Neuronal stem cell (in vitro differentiated cells): ENCODE measurements at regions not wholly inside any gene's neighbourhood (a gene's known extent, or its start where the extent isn't known, plus 50 kb on each side); places are given as distances from the start of the nearest gene placed in this dataset.
A peak's percentile ranks its signal among the peaks of the same experiment; 100 is the strongest.

Experiments
- DNase-seq: peaks from one replicate; pipeline ENCODE4 v3.0.0-alpha.2; 2013; ENCODE audit warnings: low spot score
- H2AFZ ChIP-seq: one replicate; pipeline ENCODE4 v1.6.1; 2013; ENCODE audit warnings: mild to moderate bottlenecking, low read length, inconsistent platforms
- H2AK5ac ChIP-seq: 2 replicates; pipeline ENCODE4 v1.6.1; 2013; ENCODE audit warnings: low read depth, mild to moderate bottlenecking, inconsistent platforms, low read length, moderate library complexity, mixed read lengths
- H2BK120ac ChIP-seq: 2 replicates; pipeline ENCODE4 v1.6.1; 2013; ENCODE audit warnings: low read depth, mild to moderate bottlenecking, inconsistent platforms, low read length, moderate library complexity, mixed read lengths
- H2BK12ac ChIP-seq: one replicate; pipeline ENCODE4 v1.6.1; 2013; ENCODE audit warnings: low read length, inconsistent platforms
- H2BK15ac ChIP-seq: 2 replicates; pipeline ENCODE4 v1.6.1; 2013; ENCODE audit warnings: mild to moderate bottlenecking, low read length, inconsistent platforms, mixed read lengths
- H2BK5ac ChIP-seq: one replicate; pipeline ENCODE4 v1.6.1; 2013; ENCODE audit warnings: inconsistent platforms, mild to moderate bottlenecking, low read length, moderate library complexity
- H3K14ac ChIP-seq: one replicate; pipeline ENCODE4 v1.6.1; 2013; ENCODE audit warnings: low read length, inconsistent platforms
- H3K18ac ChIP-seq: 2 replicates; pipeline ENCODE4 v1.6.1; 2013; ENCODE audit warnings: low read length, inconsistent platforms
- H3K23ac ChIP-seq: 2 replicates; pipeline ENCODE4 v1.6.1; 2013; ENCODE audit warnings: low read depth, mild to moderate bottlenecking, mixed read lengths, low read length, inconsistent platforms; ENCODE audit not compliant: poor library complexity
- H3K27ac ChIP-seq: replicated peaks from 3 replicates; pipeline ENCODE4 v1.5.1; 2013; ENCODE audit warnings: low read length, inconsistent platforms
- H3K27me3 ChIP-seq, 3 experiments: 2 replicates each; pipeline ENCODE4 v1.6.1; 2013; ENCODE audit warnings: low read length in 3 of 3, mild to moderate bottlenecking in 2 of 3, inconsistent platforms in 1 of 3, low read depth in 1 of 3, mixed read lengths in 1 of 3, moderate library complexity in 1 of 3; ENCODE audit not compliant: control insufficient read depth in 3 of 3, insufficient read depth in 3 of 3
- H3K36me3 ChIP-seq, 2 donors: replicated peaks in 1 of 2; 2 replicates each; pipeline ENCODE4 v1.6.1; 2013; ENCODE audit warnings: low read length in 2 of 2; ENCODE audit not compliant: control insufficient read depth in 2 of 2, insufficient read depth in 2 of 2
- H3K4ac ChIP-seq: 2 replicates; pipeline ENCODE4 v1.6.1; 2013; ENCODE audit warnings: inconsistent platforms, mild to moderate bottlenecking, low read length, moderate library complexity
- H3K4me1 ChIP-seq, 2 donors: 1 replicate in 1 of 2; 2 replicates in 1 of 2; pipeline ENCODE4 v1.6.1; 2013; ENCODE audit warnings: low read length in 2 of 2, low read depth in 1 of 2; ENCODE audit not compliant: control insufficient read depth in 2 of 2, insufficient read depth in 1 of 2
- H3K4me2 ChIP-seq: one replicate; pipeline ENCODE4 v1.6.1; 2013; ENCODE audit warnings: mild to moderate bottlenecking, low read length, inconsistent platforms; ENCODE audit not compliant: insufficient read depth, poor library complexity, severe bottlenecking
- H3K4me3 ChIP-seq, 2 donors: 2 replicates each; pipeline ENCODE4 v1.5.1; 2013; ENCODE audit warnings: low read length in 2 of 2, mild to moderate bottlenecking in 2 of 2, inconsistent platforms in 1 of 2, moderate library complexity in 1 of 2
- H3K79me1 ChIP-seq: one replicate; pipeline ENCODE4 v1.6.1; 2013; ENCODE audit warnings: low read depth, mild to moderate bottlenecking, inconsistent platforms, low read length, moderate library complexity
- H3K9ac ChIP-seq: one replicate; pipeline ENCODE4 v1.6.1; 2013; ENCODE audit warnings: mild to moderate bottlenecking, low read depth, low read length, inconsistent platforms; ENCODE audit not compliant: poor library complexity
- H3K9me3 ChIP-seq, 2 donors: replicated peaks in 1 of 2; 2 replicates each; pipeline versions ENCODE3 to v1.6.1; 2013; ENCODE audit warnings: low read length in 2 of 2, mild to moderate bottlenecking in 2 of 2, inconsistent platforms in 1 of 2, low read depth in 1 of 2, mixed read lengths in 1 of 2, moderate library complexity in 1 of 2; ENCODE audit not compliant: control insufficient read depth in 2 of 2, insufficient read depth in 1 of 2
- H4K8ac ChIP-seq: one replicate; pipeline ENCODE4 v1.6.1; 2013; ENCODE audit warnings: low read depth, mild to moderate bottlenecking, inconsistent platforms, low read length, moderate library complexity
- H4K91ac ChIP-seq: one replicate; pipeline ENCODE4 v1.6.1; 2013; ENCODE audit warnings: low read length, low read depth, mild to moderate bottlenecking, inconsistent platforms; ENCODE audit not compliant: poor library complexity
- WGBS, 2 donors: extraction: QIAGEN DNeasy Blood & Tissue Kit; methylation state at CpG; one replicate each; pipeline ENCODE4 v1.1.7; 2013; ENCODE audit warnings: missing lambda C conversion rate in 2 of 2, mixed read lengths in 1 of 2; ENCODE audit not compliant: insufficient read length in 2 of 2, insufficient replicate concordance in 1 of 2; ENCODE audit errors: extremely low coverage in 2 of 2; 5-methylcytosine and 5-hydroxymethylcytosine counted together

DNA sequence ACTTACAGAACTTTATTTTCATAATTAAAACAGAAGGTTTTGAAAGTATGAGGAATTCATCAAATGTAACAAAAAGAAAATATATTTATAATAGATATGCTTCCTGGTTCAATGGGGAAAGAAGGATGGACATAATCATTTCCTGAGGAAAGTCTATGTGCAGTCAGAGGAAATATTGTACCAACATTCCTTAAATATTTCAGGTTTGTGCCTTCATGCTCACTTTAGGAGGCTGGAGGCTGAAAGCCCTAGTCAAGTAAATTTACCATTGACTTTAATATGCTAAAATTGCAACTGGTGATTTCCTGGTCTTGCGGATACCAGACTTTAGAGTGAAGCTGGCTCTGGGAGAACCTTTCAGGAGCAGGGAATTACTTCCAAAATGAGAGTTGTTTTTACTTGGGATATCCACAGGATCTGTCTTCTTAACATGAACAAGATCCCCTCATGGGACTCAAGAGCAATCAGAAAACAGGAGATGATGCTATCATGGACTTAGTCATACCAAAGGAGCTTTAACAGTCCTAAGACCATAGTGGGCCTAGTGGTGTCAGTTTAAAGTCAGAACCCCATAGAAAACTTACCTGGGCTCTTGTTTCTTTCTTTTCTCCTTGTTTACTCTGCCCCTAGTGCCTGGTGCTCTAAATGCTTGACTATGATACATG, 762.8 kb upstream of the GRAMD2B start:
- H4K91ac ChIP-seq, result no peak overlapping the region
- no peak overlapping the region for H3K4me2 ChIP-seq
- H3K27me3 ChIP-seq, result no peaks in the 10 kb centered on the region
- H3K4ac ChIP-seq, result no peak overlapping the region
- no peaks in the 10 kb centered on the region for H3K79me1 ChIP-seq
- H3K9me3 ChIP-seq, result peaks cover 0 to 4% of the 10 kb centered on the region in 2 donors
- H3K9ac ChIP-seq, result no peak overlapping the region
- no peak for DNase-seq
- no peak overlapping the region for H4K8ac ChIP-seq
- H2BK120ac ChIP-seq, result no peak overlapping the region
- WGBS, 2 donors, result no CpG with 5 or more reads among the region's 1 CpG
- H3K23ac ChIP-seq, result no peak overlapping the region
- no peak overlapping the region for H3K27ac ChIP-seq
- H3K14ac ChIP-seq, result no peak overlapping the region
- H2AFZ ChIP-seq, result no peak overlapping the region
- H3K18ac ChIP-seq, result no peak overlapping the region
- no peak overlapping the region for H2BK15ac ChIP-seq
- H2BK5ac ChIP-seq, result no peak overlapping the region
- H3K4me1 ChIP-seq, result peaks cover 8 to 36% of the 10 kb centered on the region in 2 donors
- H3K4me3 ChIP-seq, result no peak overlapping the region
- H2BK12ac ChIP-seq, result no peak overlapping the region
- H2AK5ac ChIP-seq, result no peak overlapping the region
- H3K36me3 ChIP-seq, result no peaks in the 10 kb centered on the region

DNA sequence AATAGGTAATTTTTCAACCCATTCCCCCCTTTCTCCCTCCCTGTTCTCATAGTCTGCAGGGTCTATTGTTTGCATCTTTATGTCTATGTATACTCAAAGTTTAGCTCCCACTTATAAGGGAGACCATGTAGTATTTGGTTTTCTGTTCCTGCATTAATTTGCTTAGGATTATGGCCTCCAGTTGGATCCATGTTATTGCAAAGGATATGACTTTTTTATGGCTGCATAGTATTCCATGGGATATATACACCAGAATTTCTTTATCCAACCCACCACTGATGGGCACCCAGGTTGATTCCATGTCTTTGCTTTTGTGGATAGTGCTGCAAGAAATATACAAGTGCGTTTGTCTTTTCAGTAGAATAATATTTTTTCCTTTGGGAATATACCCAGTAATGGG, 761.6 kb upstream of the GRAMD2B start:
- Histone ChIP-seq H3K23ac (no peak overlapping the region), H2BK12ac (no peak overlapping the region), H3K4me2 (no peak overlapping the region), H3K14ac (no peak overlapping the region), H3K27ac (no peak overlapping the region), H2AK5ac (no peak overlapping the region), H3K9ac (no peak overlapping the region), H4K8ac (no peak overlapping the region), H2BK15ac (no peak overlapping the region), H3K18ac (no peak overlapping the region), H3K27me3 (no peaks in the 10 kb centered on the region), H4K91ac (no peak overlapping the region), H2AFZ (no peak overlapping the region), H2BK120ac (no peak overlapping the region), H2BK5ac (no peak overlapping the region), H3K4me3 (no peak overlapping the region), H3K4ac (no peak overlapping the region), H3K36me3 (no peaks in the 10 kb centered on the region), H3K4me1 (peaks cover 8 to 31% of the 10 kb centered on the region in 2 donors), H3K79me1 (no peaks in the 10 kb centered on the region), H3K9me3 (peaks cover 0 to 4% of the 10 kb centered on the region in 2 donors)
- DNase-seq, result no peak
- WGBS, 2 donors, result no CpG with 5 or more reads among the region's 1 CpG

GRCh38 chr5:125668884-125669283, 754.3 kb upstream of the GRAMD2B start:
- Histone ChIP-seq H2BK12ac (no peak overlapping the region), H4K8ac (no peak overlapping the region), H4K91ac (no peak overlapping the region), H2AFZ (peak overlapping the region; percentile 67), H3K27me3 (no peaks in the 10 kb centered on the region), H3K4me3 (no peak overlapping the region), H3K9ac (no peak overlapping the region), H2BK5ac (no peak overlapping the region), H3K9me3 (no peaks in the 10 kb centered on the region), H3K79me1 (no peaks in the 10 kb centered on the region), H3K36me3 (no peaks in the 10 kb centered on the region), H3K18ac (no peak overlapping the region), H3K23ac (no peak overlapping the region), H2BK120ac (no peak overlapping the region), H3K4me2 (no peak overlapping the region), H3K14ac (no peak overlapping the region), H3K27ac (no peak overlapping the region), H2AK5ac (no peak overlapping the region), H2BK15ac (no peak overlapping the region), H3K4ac (no peak overlapping the region), H3K4me1 (peaks cover 0 to 6% of the 10 kb centered on the region in 2 donors)
- no peak for DNase-seq

GRCh38 chr5:125673359-125673950, 749.8 kb upstream of the GRAMD2B start:
- Histone ChIP-seq H3K79me1 (no peaks in the 10 kb centered on the region), H2BK15ac (no peak overlapping the region), H3K36me3 (no peaks in the 10 kb centered on the region), H3K4me3 (no peak overlapping the region), H3K23ac (no peak overlapping the region), H2AK5ac (no peak overlapping the region), H3K4me2 (no peak overlapping the region), H3K4me1 (peaks cover 0 to 6% of the 10 kb centered on the region in 2 donors), H3K9ac (no peak overlapping the region), H2AFZ (no peak overlapping the region), H3K27ac (no peak overlapping the region), H2BK5ac (no peak overlapping the region), H4K8ac (no peak overlapping the region), H3K14ac (no peak overlapping the region), H3K27me3 (no peaks in the 10 kb centered on the region), H3K18ac (no peak overlapping the region), H2BK12ac (no peak overlapping the region), H4K91ac (no peak overlapping the region), H2BK120ac (no peak overlapping the region), H3K9me3 (peaks cover 0 to 3% of the 10 kb centered on the region in 2 donors), H3K4ac (no peak overlapping the region)
- no peak for DNase-seq
- no CpG with 5 or more reads among the region's 4 CpGs for whole genome bisulfite sequencing, 2 donors
